ENCODE measurements at regions not wholly inside any gene's neighbourhood (a gene's known extent, or its start where the extent isn't known, plus 50 kb on each side); places are given as distances from the start of the nearest gene placed in this dataset.
"Not testable (repeated sequence)": the region's sequence is repeated elsewhere in the genome, so short reads cannot be mapped to it uniquely, and the experiment has no call there.

DNA sequence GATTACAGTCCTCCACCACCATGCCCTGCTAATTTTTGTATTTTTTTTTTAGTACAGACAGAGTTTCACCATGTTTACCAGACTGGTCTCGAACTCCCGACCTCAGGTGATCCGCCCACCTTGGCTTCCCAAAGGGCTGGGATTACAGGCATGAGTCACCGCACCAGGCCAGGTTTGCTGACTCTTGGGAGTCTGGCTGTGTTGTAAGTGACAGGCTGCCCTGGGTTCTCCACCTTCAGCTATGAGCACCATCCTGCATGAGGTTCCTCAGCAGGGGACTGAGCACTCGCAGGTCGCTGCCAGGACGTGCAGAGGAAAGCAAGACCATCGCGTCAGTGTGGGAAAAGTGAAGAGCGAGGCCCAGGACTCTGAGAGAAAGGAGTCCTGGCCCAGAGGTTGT, 112.6 kb upstream of the NDUFV2 start:
- Mint-ChIP-seq H3K36me3 (ENCODE audit: low read depth) (no peaks in the 10 kb centered on the region), H3K27me3 (ENCODE audit: low read depth) (no peaks in the 10 kb centered on the region), H3K9me3 (ENCODE audit: low read depth) (no peaks in the 10 kb centered on the region), H3K4me1 (ENCODE audit: low read depth) (peaks cover 34% of the 10 kb centered on the region), H3K27ac (ENCODE audit: unreplicated experiment) (no peak overlapping the region), H3K4me3 (ENCODE audit: unreplicated experiment) (no peak overlapping the region)
- TF ChIP-seq CTCF (IDR thresholded peaks at IDR 0.05), result no peak
- no peak for DNase-seq (ENCODE audit: low spot score)

GRCh38 chr18:8990276-8991031, 112.0 kb upstream of the NDUFV2 start:
- no peak for TF ChIP-seq CTCF (IDR thresholded peaks at IDR 0.05)
- no peaks in the 10 kb centered on the region for H3K9me3 Mint-ChIP-seq (ENCODE audit: low read depth)
- no peaks in the 10 kb centered on the region for H3K27me3 Mint-ChIP-seq (ENCODE audit: low read depth)
- peaks cover 34% of the 10 kb centered on the region for H3K4me1 Mint-ChIP-seq (ENCODE audit: low read depth)
- no peaks in the 10 kb centered on the region for H3K36me3 Mint-ChIP-seq (ENCODE audit: low read depth)
- peak overlapping the region; percentile 24 for H3K27ac Mint-ChIP-seq (ENCODE audit: unreplicated experiment)
- DNase-seq (ENCODE audit: low spot score), result no peak
- no peak overlapping the region for H3K4me3 Mint-ChIP-seq (ENCODE audit: unreplicated experiment)

DNA sequence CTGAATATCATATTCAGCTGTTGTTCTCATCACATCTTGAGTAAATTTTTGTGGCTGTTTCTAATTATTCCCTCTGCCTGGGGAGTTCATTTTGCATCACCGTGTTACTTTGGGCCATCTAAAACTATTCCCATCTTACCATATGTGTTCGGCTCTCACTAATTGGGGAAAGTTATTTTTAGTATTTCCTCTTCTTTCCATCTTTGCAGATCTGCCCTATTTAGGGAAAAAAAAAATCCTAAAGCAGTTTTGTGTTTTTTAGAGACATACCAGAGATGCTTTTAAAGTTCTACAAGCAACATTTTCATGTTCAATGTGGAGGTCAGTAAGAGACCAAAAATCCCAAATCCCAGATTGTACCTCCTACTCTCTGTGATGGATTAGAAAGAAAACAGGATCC, 111.3 kb upstream of the NDUFV2 start:
- Mint-ChIP-seq H3K36me3 (ENCODE audit: low read depth) (no peaks in the 10 kb centered on the region), H3K27ac (ENCODE audit: unreplicated experiment) (peak overlapping the region; percentile 29), H3K4me1 (ENCODE audit: low read depth) (peaks cover 38% of the 10 kb centered on the region), H3K4me3 (ENCODE audit: unreplicated experiment) (no peak overlapping the region), H3K27me3 (ENCODE audit: low read depth) (no peaks in the 10 kb centered on the region), H3K9me3 (ENCODE audit: low read depth) (no peaks in the 10 kb centered on the region)
- no peak for TF ChIP-seq CTCF (IDR thresholded peaks at IDR 0.05)
- DNase-seq (ENCODE audit: low spot score), result no peak

GRCh38 chr18:8992500-8992899, 110.0 kb upstream of the NDUFV2 start:
- H3K27ac Mint-ChIP-seq (ENCODE audit: unreplicated experiment); H3K27me3 Mint-ChIP-seq (ENCODE audit: low read depth); H3K4me3 Mint-ChIP-seq (ENCODE audit: unreplicated experiment); DNase-seq (ENCODE audit: low spot score); H3K36me3 Mint-ChIP-seq (ENCODE audit: low read depth); H3K9me3 Mint-ChIP-seq (ENCODE audit: low read depth): not testable (repeated sequence)
- peaks cover 32% of the 10 kb centered on the region for H3K4me1 Mint-ChIP-seq (ENCODE audit: low read depth)

DNA sequence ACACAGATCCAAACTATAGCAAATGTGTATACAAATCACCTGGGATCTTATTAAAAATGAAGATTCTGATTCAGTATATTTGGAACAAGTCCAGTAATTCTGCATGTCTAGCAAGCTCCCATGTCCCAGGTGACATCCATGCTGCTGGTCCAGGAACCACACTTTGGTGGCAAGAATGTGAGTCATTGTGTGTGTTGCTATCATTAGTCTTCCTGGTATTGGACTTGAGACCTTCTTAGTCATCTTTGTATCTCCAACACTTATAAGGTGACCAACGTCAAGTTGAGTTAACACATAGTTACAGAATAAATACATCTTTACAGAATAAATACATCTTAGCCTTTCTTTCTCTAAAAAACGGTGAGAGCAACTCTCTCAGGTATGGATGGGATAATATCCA, 107.9 kb upstream of the NDUFV2 start:
- H3K4me3 Mint-ChIP-seq (ENCODE audit: unreplicated experiment), result no peak overlapping the region
- DNase-seq (ENCODE audit: low spot score), result no peak
- TF ChIP-seq CTCF (IDR thresholded peaks at IDR 0.05), result no peak
- no peak overlapping the region for H3K27ac Mint-ChIP-seq (ENCODE audit: unreplicated experiment)
- no peaks in the 10 kb centered on the region for H3K27me3 Mint-ChIP-seq (ENCODE audit: low read depth)
- peaks cover 3% of the 10 kb centered on the region for H3K9me3 Mint-ChIP-seq (ENCODE audit: low read depth)
- H3K36me3 Mint-ChIP-seq (ENCODE audit: low read depth), result no peaks in the 10 kb centered on the region
- H3K4me1 Mint-ChIP-seq (ENCODE audit: low read depth), result peaks cover 33% of the 10 kb centered on the region

DNA sequence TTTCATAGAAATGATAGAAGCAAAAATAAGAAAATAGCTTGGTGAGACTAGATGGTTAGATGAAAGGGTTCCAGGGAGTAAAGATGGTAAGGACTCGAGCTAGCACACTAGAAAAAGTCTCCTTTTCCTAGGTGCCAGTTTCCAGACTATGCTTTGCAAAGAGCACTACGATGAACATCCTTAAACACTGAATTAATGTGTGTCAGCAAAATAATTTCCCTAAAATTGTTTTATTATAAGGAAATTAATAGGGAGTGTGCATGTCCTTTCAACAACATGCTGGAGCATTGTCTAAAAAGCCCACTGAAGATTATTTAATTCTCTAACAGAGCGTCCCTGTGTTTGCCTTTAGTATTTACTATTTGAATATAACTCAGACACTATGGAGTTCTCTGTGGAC, 107.4 kb upstream of the NDUFV2 start:
- H3K27ac Mint-ChIP-seq (ENCODE audit: unreplicated experiment), result no peak overlapping the region
- H3K36me3 Mint-ChIP-seq (ENCODE audit: low read depth), result no peaks in the 10 kb centered on the region
- DNase-seq (ENCODE audit: low spot score), result no peak
- no peaks in the 10 kb centered on the region for H3K27me3 Mint-ChIP-seq (ENCODE audit: low read depth)
- H3K4me1 Mint-ChIP-seq (ENCODE audit: low read depth), result peaks cover 29% of the 10 kb centered on the region
- no peak for TF ChIP-seq CTCF (IDR thresholded peaks at IDR 0.05)
- peaks cover 3% of the 10 kb centered on the region for H3K9me3 Mint-ChIP-seq (ENCODE audit: low read depth)
- H3K4me3 Mint-ChIP-seq (ENCODE audit: unreplicated experiment), result no peak overlapping the region
